Osteocyte (in vitro differentiated cells): ENCODE measurements at regions not wholly inside any gene's neighbourhood (a gene's known extent, or its start where the extent isn't known, plus 50 kb on each side); places are given as distances from the start of the nearest gene placed in this dataset.

Experiments
- DNase-seq: peaks from one replicate; pipeline ENCODE4 v3.0.0; 2021; ENCODE audit warnings: mixed read lengths; ENCODE audit not compliant: unreplicated experiment; ENCODE audit errors: extremely low spot score
- H3K27ac Mint-ChIP-seq: one replicate; pipeline ENCODE4 v1.8.0; 2021; ENCODE audit warnings: mild to moderate bottlenecking, mixed read lengths; ENCODE audit not compliant: unreplicated experiment
- H3K27me3 Mint-ChIP-seq: one replicate; pipeline ENCODE4 v1.8.0; 2021; ENCODE audit warnings: mixed read lengths; ENCODE audit not compliant: unreplicated experiment
- H3K36me3 Mint-ChIP-seq: one replicate; pipeline ENCODE4 v1.8.0; 2021; ENCODE audit warnings: mixed read lengths; ENCODE audit not compliant: unreplicated experiment
- H3K4me1 Mint-ChIP-seq: one replicate; pipeline ENCODE4 v1.8.0; 2021; ENCODE audit warnings: mixed read lengths; ENCODE audit not compliant: unreplicated experiment
- H3K4me3 Mint-ChIP-seq: one replicate; pipeline ENCODE4 v1.8.0; 2021; ENCODE audit warnings: mild to moderate bottlenecking, moderate library complexity, mixed read lengths; ENCODE audit not compliant: unreplicated experiment
- H3K9me3 Mint-ChIP-seq: one replicate; pipeline ENCODE4 v1.8.0; 2021; ENCODE audit warnings: mixed read lengths; ENCODE audit not compliant: unreplicated experiment
- TF ChIP-seq, protein P1 (sequence below): fragments of 200-600 bp; sonication (generic); IDR thresholded peaks from 2 replicates; pipeline ENCODE4 v1.5.0; 2021; ENCODE audit warnings: antibody characterized with exemption, mild to moderate bottlenecking, moderate library complexity

DNA sequence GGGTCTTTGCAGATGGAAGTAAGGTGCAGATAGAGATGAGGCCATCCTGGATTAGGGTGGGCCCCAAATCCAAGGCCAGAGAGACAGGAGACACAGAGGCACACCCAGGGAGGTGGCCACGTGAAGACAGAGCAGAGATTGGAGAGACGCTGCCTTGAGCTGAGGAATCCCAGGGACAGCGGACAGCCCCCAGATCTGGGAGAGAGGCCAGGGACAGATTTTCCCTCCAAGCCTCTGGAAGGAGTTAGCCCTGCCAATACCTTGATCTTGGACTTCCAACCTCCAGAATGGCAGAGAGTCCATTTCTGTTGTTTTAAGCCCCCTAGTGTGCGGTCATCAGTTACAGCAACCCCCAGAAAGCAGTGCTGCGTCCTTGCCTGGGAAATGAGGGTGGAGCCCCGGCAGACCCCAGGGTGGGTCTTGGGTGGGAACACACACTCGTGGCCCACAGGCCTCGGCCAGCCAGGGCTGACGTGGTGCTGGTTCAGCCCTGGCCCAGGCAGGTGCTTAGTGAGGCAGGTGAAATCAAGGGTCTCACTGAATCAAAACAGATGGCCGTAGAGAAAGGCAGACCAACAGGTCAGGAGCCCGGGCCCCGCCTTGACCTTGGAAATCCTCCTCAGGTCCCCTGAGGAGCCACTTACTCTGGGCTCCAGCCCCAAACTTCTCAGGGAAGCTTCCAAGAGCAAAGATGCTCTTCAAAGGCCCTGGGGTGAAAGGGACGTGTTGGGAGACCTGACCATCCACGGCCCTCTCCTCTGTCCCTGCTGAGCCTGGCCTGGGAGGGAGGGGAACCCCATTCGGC lies 169.3 kb downstream of the RBFOX3 start:
- H3K4me3 Mint-ChIP-seq = no peak overlapping the region
- no peak for DNase-seq
- no peaks in the 10 kb centered on the region for H3K4me1 Mint-ChIP-seq
- H3K27me3 Mint-ChIP-seq = peaks cover 16% of the 10 kb centered on the region
- H3K36me3 Mint-ChIP-seq = no peaks in the 10 kb centered on the region
- no peaks in the 10 kb centered on the region for H3K9me3 Mint-ChIP-seq
- TF ChIP-seq, protein P1, sequence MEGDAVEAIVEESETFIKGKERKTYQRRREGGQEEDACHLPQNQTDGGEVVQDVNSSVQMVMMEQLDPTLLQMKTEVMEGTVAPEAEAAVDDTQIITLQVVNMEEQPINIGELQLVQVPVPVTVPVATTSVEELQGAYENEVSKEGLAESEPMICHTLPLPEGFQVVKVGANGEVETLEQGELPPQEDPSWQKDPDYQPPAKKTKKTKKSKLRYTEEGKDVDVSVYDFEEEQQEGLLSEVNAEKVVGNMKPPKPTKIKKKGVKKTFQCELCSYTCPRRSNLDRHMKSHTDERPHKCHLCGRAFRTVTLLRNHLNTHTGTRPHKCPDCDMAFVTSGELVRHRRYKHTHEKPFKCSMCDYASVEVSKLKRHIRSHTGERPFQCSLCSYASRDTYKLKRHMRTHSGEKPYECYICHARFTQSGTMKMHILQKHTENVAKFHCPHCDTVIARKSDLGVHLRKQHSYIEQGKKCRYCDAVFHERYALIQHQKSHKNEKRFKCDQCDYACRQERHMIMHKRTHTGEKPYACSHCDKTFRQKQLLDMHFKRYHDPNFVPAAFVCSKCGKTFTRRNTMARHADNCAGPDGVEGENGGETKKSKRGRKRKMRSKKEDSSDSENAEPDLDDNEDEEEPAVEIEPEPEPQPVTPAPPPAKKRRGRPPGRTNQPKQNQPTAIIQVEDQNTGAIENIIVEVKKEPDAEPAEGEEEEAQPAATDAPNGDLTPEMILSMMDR = no peak
- no peak overlapping the region for H3K27ac Mint-ChIP-seq

GRCh38 chr17:79440251-79440650 lies 170.6 kb downstream of the RBFOX3 start:
- H3K27me3 Mint-ChIP-seq = peaks cover 24% of the 10 kb centered on the region
- H3K4me1 Mint-ChIP-seq = no peaks in the 10 kb centered on the region
- no peaks in the 10 kb centered on the region for H3K9me3 Mint-ChIP-seq
- TF ChIP-seq, protein P1 = no peak
- H3K36me3 Mint-ChIP-seq = no peaks in the 10 kb centered on the region
- H3K27ac Mint-ChIP-seq = no peak overlapping the region
- H3K4me3 Mint-ChIP-seq = no peak overlapping the region
- no peak for DNase-seq

DNA sequence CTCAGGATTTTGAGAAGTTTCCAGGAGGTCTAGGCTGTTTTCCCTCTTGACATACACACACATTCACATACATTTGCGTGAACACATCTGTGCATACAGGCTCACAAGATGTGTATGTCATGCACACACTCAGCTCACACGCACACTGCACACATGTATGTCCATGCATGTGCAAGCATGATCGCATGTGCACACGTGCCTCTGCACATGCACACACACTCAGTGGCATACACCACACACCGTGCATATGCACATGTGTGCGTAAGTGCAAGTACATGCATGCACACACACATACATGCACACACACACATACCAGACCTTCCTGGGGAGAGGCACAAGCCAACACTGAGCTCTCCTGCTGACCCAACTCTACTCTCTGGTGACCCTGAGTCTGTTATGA lies 171.4 kb downstream of the RBFOX3 start:
- H3K4me3 Mint-ChIP-seq = no peak overlapping the region
- no peaks in the 10 kb centered on the region for H3K4me1 Mint-ChIP-seq
- no peak overlapping the region for H3K27ac Mint-ChIP-seq
- TF ChIP-seq, protein P1 = no peak
- no peak for DNase-seq
- H3K27me3 Mint-ChIP-seq = peaks cover 24% of the 10 kb centered on the region
- H3K36me3 Mint-ChIP-seq = no peaks in the 10 kb centered on the region
- H3K9me3 Mint-ChIP-seq = no peaks in the 10 kb centered on the region

DNA sequence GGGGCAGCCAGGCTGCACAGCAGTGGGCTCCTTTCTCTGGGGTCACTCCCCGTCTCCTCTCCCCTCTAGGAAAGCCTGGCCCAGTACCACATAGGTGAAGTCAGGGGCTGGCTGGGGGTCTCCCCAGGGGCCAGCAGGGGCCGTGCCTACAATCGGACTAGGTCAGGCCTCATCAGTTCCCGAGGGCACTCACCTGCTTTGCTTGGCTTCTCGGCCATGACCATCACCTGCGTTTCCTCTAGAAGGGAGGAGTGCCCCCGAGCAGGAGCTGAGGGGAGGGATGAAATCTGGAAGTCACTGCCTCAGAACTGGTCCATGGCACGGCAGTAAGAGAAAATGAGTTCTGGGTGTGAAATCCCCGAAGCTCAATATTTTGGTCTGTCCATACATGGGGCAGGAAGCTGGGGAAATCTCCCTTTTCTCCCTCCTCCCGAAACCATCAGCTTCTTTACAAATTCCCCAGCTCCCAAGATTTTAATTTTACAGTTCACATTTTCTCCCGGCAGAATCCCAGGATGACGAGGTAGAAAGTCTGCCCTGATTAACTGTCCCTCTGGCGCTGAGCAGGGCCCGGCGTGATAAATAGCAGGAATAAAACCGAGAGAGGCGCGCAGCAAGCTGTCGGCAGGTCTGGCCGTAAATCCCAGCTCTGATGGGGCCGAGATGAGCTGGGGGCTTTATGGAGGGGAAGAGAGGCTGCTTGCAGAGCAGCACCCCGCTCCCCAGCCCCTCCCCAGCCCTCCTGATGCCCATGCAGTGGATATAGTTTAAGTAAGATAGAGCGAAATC lies 172.1 kb downstream of the RBFOX3 start:
- no peak for DNase-seq
- Mint-ChIP-seq H3K27ac (no peak overlapping the region), H3K4me3 (no peak overlapping the region), H3K36me3 (no peaks in the 10 kb centered on the region), H3K4me1 (no peaks in the 10 kb centered on the region), H3K27me3 (peaks cover 27% of the 10 kb centered on the region), H3K9me3 (peaks cover 4% of the 10 kb centered on the region)
- TF ChIP-seq, protein P1 = no peak

DNA sequence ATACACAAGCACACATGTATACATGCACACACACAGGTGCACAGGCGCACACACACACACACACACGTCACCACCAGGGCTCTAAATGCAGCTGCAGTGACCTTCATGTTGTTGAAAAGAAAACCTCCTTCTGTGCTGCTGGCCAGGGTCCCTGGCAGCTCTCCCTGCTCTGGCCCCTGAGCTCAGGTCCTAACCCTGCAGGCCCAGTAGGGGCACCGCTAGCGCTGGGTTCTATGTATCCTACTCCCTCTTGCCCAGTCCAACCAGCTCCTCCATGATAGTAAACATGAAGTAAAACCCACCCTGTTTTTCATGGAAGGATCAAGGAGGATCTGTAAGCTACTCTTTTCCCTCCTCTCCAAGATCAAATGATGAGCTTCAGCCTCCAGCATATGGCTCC lies 172.8 kb downstream of the RBFOX3 start:
- TF ChIP-seq, protein P1 = no peak
- Mint-ChIP-seq H3K27ac (no peak overlapping the region), H3K4me1 (no peaks in the 10 kb centered on the region), H3K27me3 (peaks cover 28% of the 10 kb centered on the region), H3K4me3 (no peak overlapping the region), H3K9me3 (peaks cover 5% of the 10 kb centered on the region), H3K36me3 (no peaks in the 10 kb centered on the region)
- no peak for DNase-seq
